ENCODE measurements at regions not wholly inside any gene's neighbourhood (a gene's known extent, or its start where the extent isn't known, plus 50 kb on each side); places are given as distances from the start of the nearest gene placed in this dataset.

DNA sequence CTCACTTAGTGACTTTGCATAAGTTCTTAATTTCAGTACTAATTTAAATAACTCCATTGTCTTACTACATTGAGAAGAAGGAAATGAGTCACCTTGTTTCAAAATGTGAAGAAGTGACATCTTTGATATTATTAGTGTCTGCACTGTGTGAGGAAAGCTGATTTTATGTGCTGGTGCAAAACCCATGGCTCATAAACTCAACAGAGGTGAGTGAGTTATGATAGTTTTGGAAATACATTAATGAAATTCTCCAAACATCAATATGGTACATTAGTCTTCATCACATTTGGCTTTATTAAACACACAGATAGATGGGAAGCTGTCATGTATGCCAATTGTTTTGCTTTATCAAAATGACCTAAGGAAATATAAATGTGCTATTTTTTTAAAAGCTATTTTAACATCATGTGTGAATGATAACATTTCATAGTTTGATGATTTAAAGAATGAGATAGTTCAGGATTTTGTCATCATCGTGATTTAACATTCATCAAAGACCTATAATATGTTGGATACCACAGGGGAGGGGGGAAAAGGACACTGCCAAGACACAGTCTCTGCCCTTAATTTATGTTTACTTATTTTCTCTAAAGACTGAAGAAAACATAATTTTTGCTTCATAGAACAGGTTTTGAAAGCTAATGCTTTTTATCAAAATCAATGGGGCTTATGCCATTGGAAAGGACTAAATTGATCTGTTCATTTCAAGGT lies 902.3 kb upstream of the SLITRK1 start:
- TF ChIP-seq EZH2 (IDR thresholded peaks at IDR 0.05; ENCODE audit: insufficient read depth, poor library complexity, severe bottlenecking) (no peak), EZH2phosphoT487 (IDR thresholded peaks at IDR 0.05; ENCODE audit: insufficient read depth, low read depth) (no peak)
